Mucosa of descending colon (tissue), 3 donors: ENCODE measurements at regions not wholly inside any gene's neighbourhood (a gene's known extent, or its start where the extent isn't known, plus 50 kb on each side); places are given as distances from the start of the nearest gene placed in this dataset.
"Not testable (repeated sequence)": the region's sequence is repeated elsewhere in the genome, so short reads cannot be mapped to it uniquely, and the experiment has no call there.

Source experiments
- ATAC-seq: fragments of 200-7000 bp; cut with Tn5 transposase; one replicate; pipeline ENCODE4 v1.9.1; 2020; ENCODE audit warnings: mild to moderate bottlenecking, moderate library complexity
- DNase-seq, 3 donors: peaks; one replicate each; pipeline ENCODE4 v3.0.0-alpha.2; 2020
- H3K36me3 ChIP-seq: fragments of 200-600 bp; one replicate; pipeline ENCODE4 v1.8.0; 2021; ENCODE audit warnings: low read depth, mild to moderate bottlenecking
- H3K4me1 ChIP-seq: fragments of 200-600 bp; one replicate; pipeline ENCODE4 v1.8.0; 2021; ENCODE audit warnings: low read depth, mild to moderate bottlenecking
- H3K4me3 ChIP-seq: fragments of 200-600 bp; one replicate; pipeline ENCODE4 v1.8.0; 2021; ENCODE audit warnings: mild to moderate bottlenecking
- H3K9me3 ChIP-seq: fragments of 200-600 bp; one replicate; pipeline ENCODE4 v1.8.0; 2021; ENCODE audit warnings: mild to moderate bottlenecking
- CTCF ChIP-seq: fragments of 200-600 bp; IDR thresholded peaks from one replicate; pipeline ENCODE4 v1.8.0; 2022; ENCODE audit warnings: antibody characterized with exemption, mild to moderate bottlenecking
- intact Hi-C, 2 donors: fragments of 100-400 bp; cut with DNase I in 1 of 2; cut with micrococcal nuclease in 1 of 2; formaldehyde crosslinking; loops; one replicate each; pipeline versions ENCODE4 v1.11.0 to v1.11.1; 2022; cut with DNase I, micrococcal nuclease
- donor health status: DM: no; HTN: no; CAD: no; lungs with moderate emphysema.
- donor health status: DM: no; HTN: no; CAD: no.
- donor health status: DM: no; HTN: yes; CAD: no.

GRCh38 chr9:117649126-117649525, 55.1 kb upstream of the TLR4 start:
- no peaks in the 10 kb centered on the region for H3K4me1 ChIP-seq
- H3K36me3 ChIP-seq: no peaks in the 10 kb centered on the region
- DNase-seq (no peak), ATAC-seq (no peak)
- intact Hi-C loops: no loop called here
- H3K4me3 ChIP-seq: no peak overlapping the region
- no peaks in the 10 kb centered on the region for H3K9me3 ChIP-seq
- no peak for TF ChIP-seq CTCF

GRCh38 chr9:117644932-117645636, 59.1 kb upstream of the TLR4 start:
- peak; percentile 36 for ATAC-seq
- H3K4me1 ChIP-seq: no peaks in the 10 kb centered on the region
- H3K9me3 ChIP-seq: no peaks in the 10 kb centered on the region
- DNase-seq: no peak
- TF ChIP-seq CTCF: no peak
- no peaks in the 10 kb centered on the region for H3K36me3 ChIP-seq
- intact Hi-C loops: no loop called here
- H3K4me3 ChIP-seq: no peak overlapping the region

GRCh38 chr9:117644133-117644931, 59.9 kb upstream of the TLR4 start:
- H3K36me3 ChIP-seq: no peaks in the 10 kb centered on the region
- no peaks in the 10 kb centered on the region for H3K9me3 ChIP-seq
- intact Hi-C loops: no loop called here
- peak; percentile 94 for ATAC-seq
- H3K4me1 ChIP-seq: no peaks in the 10 kb centered on the region
- no peak overlapping the region for H3K4me3 ChIP-seq
- DNase-seq: peak; percentile 72 to 85 (median 83)
- TF ChIP-seq CTCF: peak; percentile 84

- TF ChIP-seq CTCF: no peak
- H3K36me3 ChIP-seq: no peaks in the 10 kb centered on the region
- no peak for DNase-seq
- ATAC-seq: peak; percentile 44
- H3K4me1 ChIP-seq: no peaks in the 10 kb centered on the region
- H3K9me3 ChIP-seq: no peaks in the 10 kb centered on the region
- intact Hi-C loops: no loop called here
- H3K4me3 ChIP-seq: no peak overlapping the region
Measured at GRCh38 chr9:117643288-117643654, 60.9 kb upstream of the TLR4 start.

- ATAC-seq, H3K4me3 ChIP-seq, H3K9me3 ChIP-seq, H3K4me1 ChIP-seq, H3K36me3 ChIP-seq, intact Hi-C loops: not testable (repeated sequence)
- DNase-seq: peak; percentile 22 to 47 (median 37)
Measured at GRCh38 chr9:117642571-117643287, 61.5 kb upstream of the TLR4 start.

GRCh38 chr9:117636681-117637080, 67.5 kb upstream of the TLR4 start:
- intact Hi-C loops: no loop called here
- TF ChIP-seq CTCF: no peak
- H3K4me3 ChIP-seq: no peak overlapping the region
- no peaks in the 10 kb centered on the region for H3K36me3 ChIP-seq
- no peaks in the 10 kb centered on the region for H3K9me3 ChIP-seq
- no peak for DNase-seq
- ATAC-seq: no peak
- H3K4me1 ChIP-seq: no peaks in the 10 kb centered on the region
